GM21786 (cell line): ENCODE measurements at regions not wholly inside any gene's neighbourhood (a gene's known extent, or its start where the extent isn't known, plus 50 kb on each side); places are given as distances from the start of the nearest gene placed in this dataset.

Source experiments
- ATAC-seq: cut with Tn5 transposase; IDR thresholded peaks from one replicate; pipeline ENCODE4 v1.9.1; 2021; ENCODE audit not compliant: unreplicated experiment

- ATAC-seq, result no peak
Measured at GRCh38 chr5:128591598-128592455, 53.8 kb upstream of the FBN2 start.

- ATAC-seq, result no peak
Measured at GRCh38 chr5:128596071-128596470, 58.0 kb upstream of the FBN2 start.

DNA sequence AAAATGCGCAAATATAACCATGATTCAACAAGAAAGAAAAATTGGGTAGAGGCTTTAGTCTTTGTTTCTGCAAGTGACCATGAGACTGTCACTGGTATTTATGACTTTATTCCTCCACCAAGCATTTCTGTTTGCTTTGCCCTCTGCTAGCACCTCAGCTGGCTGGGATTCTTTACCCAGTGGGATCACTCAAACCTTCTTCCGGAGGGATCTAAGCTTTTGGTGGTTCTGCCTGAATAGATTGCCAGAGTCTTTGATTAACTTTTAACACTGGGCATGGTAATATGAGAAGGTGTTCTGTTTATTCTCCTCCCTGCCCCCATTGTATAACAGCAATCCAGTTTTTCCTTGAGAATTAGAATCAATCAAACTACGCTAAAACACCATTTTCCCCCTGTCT, 59.1 kb upstream of the FBN2 start:
- no peak for ATAC-seq

GRCh38 chr5:128613128-128613527, 75.1 kb upstream of the FBN2 start:
- no peak for ATAC-seq

- no peak for ATAC-seq
Measured at GRCh38 chr5:128613766-128614165, 75.7 kb upstream of the FBN2 start.

DNA sequence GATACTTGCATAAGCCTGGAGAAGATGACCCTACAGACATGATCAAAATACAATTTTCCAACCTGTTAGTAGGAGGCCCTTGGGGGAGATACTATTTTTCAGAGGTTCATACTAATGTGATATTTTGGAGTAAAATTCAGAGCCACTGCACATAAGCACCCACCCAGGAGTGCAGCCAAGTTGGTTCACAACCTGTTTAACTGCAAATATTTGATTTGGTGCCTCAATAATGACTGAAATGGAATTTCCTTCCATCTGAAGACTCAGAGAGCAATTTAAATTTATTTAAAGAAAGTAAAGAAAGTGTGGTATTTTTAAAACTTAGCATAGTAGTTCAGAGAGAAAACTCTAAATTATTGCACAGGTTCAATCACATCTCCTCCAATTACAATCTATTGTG, 77.5 kb upstream of the FBN2 start:
- no peak for ATAC-seq

GRCh38 chr5:128626536-128627090, 88.6 kb upstream of the FBN2 start:
- ATAC-seq, result no peak

GRCh38 chr5:128627939-128628338, 89.9 kb upstream of the FBN2 start:
- no peak for ATAC-seq

GRCh38 chr5:128629157-128629556, 91.1 kb upstream of the FBN2 start:
- no peak for ATAC-seq

DNA sequence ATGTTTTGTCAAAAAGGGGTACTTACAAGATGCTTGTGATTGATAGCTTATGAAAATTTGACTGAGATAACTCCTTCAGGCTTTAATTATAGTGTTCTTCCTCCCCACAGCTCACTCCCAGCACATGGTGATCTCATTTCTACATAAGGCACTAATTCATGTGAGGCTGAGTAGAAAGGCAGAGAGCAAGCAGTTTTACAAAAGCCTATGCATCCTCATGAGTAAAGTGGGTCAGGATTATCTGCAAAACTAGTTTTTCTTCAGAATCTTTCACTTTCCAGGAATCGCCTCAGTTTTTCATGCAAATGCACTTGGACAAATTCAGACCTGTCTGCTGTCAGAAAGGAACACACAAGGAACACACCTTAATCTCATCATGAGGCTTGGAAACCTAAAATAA, 92.1 kb upstream of the FBN2 start:
- ATAC-seq, result no peak

- ATAC-seq, result no peak
Measured at GRCh38 chr5:128631771-128632170, 93.7 kb upstream of the FBN2 start.

DNA sequence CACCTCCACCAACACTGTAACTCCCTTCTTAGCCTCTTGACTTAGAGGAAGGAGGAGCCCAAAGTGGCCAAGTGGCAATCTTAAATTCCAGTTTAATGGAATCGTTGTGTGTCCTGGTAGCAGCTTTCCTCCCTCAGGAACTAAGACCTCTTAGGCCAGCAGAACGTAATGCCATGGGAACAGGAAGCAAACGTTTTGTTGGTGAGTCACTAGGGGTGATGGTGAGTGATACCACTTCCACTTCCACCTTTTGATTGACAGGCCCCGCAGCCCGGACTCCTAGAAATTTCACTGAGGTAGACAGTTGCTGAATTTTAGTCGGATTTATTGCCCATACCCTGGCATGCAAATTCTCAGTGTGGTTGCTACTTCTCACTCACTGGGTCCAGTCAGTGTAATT, 94.2 kb upstream of the FBN2 start:
- ATAC-seq, result no peak

DNA sequence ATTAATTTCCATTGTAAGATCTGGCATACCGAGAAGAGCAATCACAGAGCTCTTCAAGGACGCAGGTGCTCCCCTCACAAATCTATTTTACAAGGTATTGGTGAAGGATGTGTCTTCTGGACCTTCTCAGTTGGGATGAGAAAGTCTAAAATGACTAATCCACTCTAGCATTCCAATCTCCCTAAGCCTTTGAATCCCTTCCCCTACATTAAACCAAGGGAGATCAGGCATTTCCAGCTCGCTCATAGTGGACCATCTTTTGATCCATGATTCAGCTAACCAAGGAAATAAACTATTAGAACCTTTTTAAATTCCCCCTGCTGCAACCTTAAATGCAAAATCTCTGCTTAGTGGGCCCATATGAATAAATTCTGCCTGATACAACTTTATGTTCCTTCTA, 95.9 kb upstream of the FBN2 start:
- no peak for ATAC-seq

DNA sequence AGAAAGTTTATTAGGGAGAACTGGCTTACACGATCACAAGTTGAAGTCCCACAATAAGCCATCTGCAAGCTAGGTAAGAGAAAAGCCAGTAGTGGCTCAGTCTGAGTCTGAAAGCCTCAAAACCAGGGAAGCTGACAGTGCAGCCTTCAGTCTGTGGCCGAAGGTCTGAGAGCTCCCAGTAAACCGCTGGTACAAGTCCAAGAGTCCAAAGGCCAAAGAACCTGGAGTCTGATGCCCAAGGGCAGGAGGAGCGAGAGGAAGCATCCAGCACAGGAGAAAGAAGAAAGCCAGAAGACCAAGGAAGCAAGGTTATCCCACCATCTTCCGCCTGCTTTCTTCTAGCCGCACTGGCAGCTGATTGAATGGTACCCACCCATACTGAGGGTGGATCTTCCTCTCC, 97.3 kb upstream of the FBN2 start:
- no peak for ATAC-seq

DNA sequence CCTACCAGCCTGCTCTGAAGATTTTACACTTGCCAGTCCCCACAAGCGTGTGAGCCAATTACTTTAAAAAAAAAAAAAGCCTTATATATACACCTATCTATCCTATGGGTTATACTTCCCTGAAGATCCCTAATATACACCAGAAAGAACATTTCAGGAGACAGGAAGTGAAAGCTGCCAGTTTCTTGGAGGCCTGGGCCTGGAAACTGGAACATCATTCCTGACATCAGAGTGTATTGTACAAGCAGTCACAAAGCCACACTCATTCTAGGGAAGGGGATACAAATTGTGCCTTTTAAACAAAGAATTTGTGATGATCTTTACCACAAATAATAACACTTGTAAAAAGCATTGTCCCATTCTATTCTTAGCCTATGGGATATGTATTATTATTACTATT, 98.3 kb upstream of the FBN2 start:
- no peak for ATAC-seq

- ATAC-seq, result no peak
Measured at GRCh38 chr5:128637031-128637430, 99.0 kb upstream of the FBN2 start.

DNA sequence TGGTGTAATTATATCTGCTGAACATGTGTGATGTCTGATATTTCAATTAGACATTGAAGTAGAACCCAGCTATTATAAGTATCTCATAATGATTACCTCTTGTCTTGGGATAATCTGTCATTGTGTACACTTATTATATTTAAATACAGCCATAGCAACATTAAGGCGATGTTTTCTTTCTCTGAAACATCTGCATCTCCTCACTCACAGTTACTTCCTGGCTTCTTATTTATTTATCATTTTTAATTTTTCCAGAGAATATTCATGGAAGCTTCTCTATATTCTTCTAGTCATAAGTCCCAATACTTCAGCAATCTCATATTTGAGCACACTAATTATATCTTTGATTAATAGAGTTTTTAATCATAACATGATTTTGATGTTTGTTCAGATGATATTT, 103.8 kb upstream of the FBN2 start:
- ATAC-seq, result no peak

- ATAC-seq, result no peak
Measured at GRCh38 chr5:128644863-128645262, 106.8 kb upstream of the FBN2 start.

GRCh38 chr5:128645581-128645980, 107.5 kb upstream of the FBN2 start:
- ATAC-seq, result no peak

DNA sequence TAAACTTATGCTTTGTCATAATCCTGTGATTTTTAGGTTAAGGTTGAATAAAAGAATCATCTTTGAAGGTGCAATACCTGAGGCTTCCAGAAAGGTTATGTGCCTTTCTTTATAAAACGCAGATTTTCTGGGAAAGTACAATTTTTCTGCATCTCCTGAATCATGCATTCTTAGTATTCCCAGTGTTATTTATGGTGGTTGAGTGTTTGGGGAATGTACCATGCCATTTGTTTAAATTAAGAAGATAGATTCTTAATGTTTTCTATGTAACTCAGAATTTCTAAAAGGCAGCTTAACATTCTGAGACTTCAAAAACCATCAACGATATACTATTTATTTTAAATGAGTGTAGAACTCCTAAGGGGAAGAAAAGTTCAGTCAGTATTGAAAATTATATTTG, 108.1 kb upstream of the FBN2 start:
- ATAC-seq, result no peak

- no peak for ATAC-seq
Measured at GRCh38 chr5:128649192-128649591, 111.1 kb upstream of the FBN2 start.

GRCh38 chr5:128662997-128663396, 125.0 kb upstream of the FBN2 start:
- no peak for ATAC-seq
